Osteocyte (in vitro differentiated cells): ENCODE measurements at regions not wholly inside any gene's neighbourhood (a gene's known extent, or its start where the extent isn't known, plus 50 kb on each side); places are given as distances from the start of the nearest gene placed in this dataset.

ENCODE experiments used
- DNase-seq: peaks from one replicate; pipeline ENCODE4 v3.0.0; 2021; ENCODE audit warnings: mixed read lengths; ENCODE audit not compliant: unreplicated experiment; ENCODE audit errors: extremely low spot score
- H3K27ac Mint-ChIP-seq: one replicate; pipeline ENCODE4 v1.8.0; 2021; ENCODE audit warnings: mild to moderate bottlenecking, mixed read lengths; ENCODE audit not compliant: unreplicated experiment
- H3K27me3 Mint-ChIP-seq: one replicate; pipeline ENCODE4 v1.8.0; 2021; ENCODE audit warnings: mixed read lengths; ENCODE audit not compliant: unreplicated experiment
- H3K36me3 Mint-ChIP-seq: one replicate; pipeline ENCODE4 v1.8.0; 2021; ENCODE audit warnings: mixed read lengths; ENCODE audit not compliant: unreplicated experiment
- H3K4me1 Mint-ChIP-seq: one replicate; pipeline ENCODE4 v1.8.0; 2021; ENCODE audit warnings: mixed read lengths; ENCODE audit not compliant: unreplicated experiment
- H3K4me3 Mint-ChIP-seq: one replicate; pipeline ENCODE4 v1.8.0; 2021; ENCODE audit warnings: mild to moderate bottlenecking, moderate library complexity, mixed read lengths; ENCODE audit not compliant: unreplicated experiment
- H3K9me3 Mint-ChIP-seq: one replicate; pipeline ENCODE4 v1.8.0; 2021; ENCODE audit warnings: mixed read lengths; ENCODE audit not compliant: unreplicated experiment
- CTCF ChIP-seq: fragments of 200-600 bp; sonication (generic); IDR thresholded peaks from 2 replicates; pipeline ENCODE4 v1.5.0; 2021; ENCODE audit warnings: antibody characterized with exemption, mild to moderate bottlenecking, moderate library complexity

- H3K4me1 Mint-ChIP-seq: no peaks in the 10 kb centered on the region
- DNase-seq: no peak
- TF ChIP-seq CTCF: no peak
- no peaks in the 10 kb centered on the region for H3K9me3 Mint-ChIP-seq
- H3K36me3 Mint-ChIP-seq: no peaks in the 10 kb centered on the region
- H3K4me3 Mint-ChIP-seq: no peak overlapping the region
- no peak overlapping the region for H3K27ac Mint-ChIP-seq
- peaks cover 4% of the 10 kb centered on the region for H3K27me3 Mint-ChIP-seq
These were observed 199.3 kb upstream of the NSMCE3 start for GRCh38 chr15:29468899-29469298.

GRCh38 chr15:29467091-29467490 lies 197.5 kb upstream of the NSMCE3 start:
- Mint-ChIP-seq H3K36me3 (no peaks in the 10 kb centered on the region), H3K27ac (no peak overlapping the region), H3K27me3 (peaks cover 4% of the 10 kb centered on the region), H3K9me3 (no peaks in the 10 kb centered on the region), H3K4me1 (no peaks in the 10 kb centered on the region), H3K4me3 (no peak overlapping the region)
- TF ChIP-seq CTCF: no peak
- no peak for DNase-seq

GRCh38 chr15:29466292-29466691 lies 196.7 kb upstream of the NSMCE3 start:
- no peak for TF ChIP-seq CTCF
- H3K27me3 Mint-ChIP-seq: peaks cover 4% of the 10 kb centered on the region
- H3K9me3 Mint-ChIP-seq: no peaks in the 10 kb centered on the region
- H3K4me3 Mint-ChIP-seq: no peak overlapping the region
- no peaks in the 10 kb centered on the region for H3K4me1 Mint-ChIP-seq
- no peak for DNase-seq
- H3K36me3 Mint-ChIP-seq: no peaks in the 10 kb centered on the region
- H3K27ac Mint-ChIP-seq: no peak overlapping the region

GRCh38 chr15:29465816-29466215 lies 196.2 kb upstream of the NSMCE3 start:
- DNase-seq: no peak

GRCh38 chr15:29465196-29465595 lies 195.6 kb upstream of the NSMCE3 start:
- Mint-ChIP-seq H3K4me3 (no peak overlapping the region), H3K27me3 (no peaks in the 10 kb centered on the region), H3K36me3 (no peaks in the 10 kb centered on the region), H3K9me3 (no peaks in the 10 kb centered on the region), H3K4me1 (no peaks in the 10 kb centered on the region), H3K27ac (no peak overlapping the region)
- DNase-seq: no peak
- TF ChIP-seq CTCF: no peak

More at GRCh38 chr15:29465816-29466215, 196.2 kb upstream of the NSMCE3 start:
- no peak for TF ChIP-seq CTCF
- H3K36me3 Mint-ChIP-seq: no peaks in the 10 kb centered on the region
- no peak overlapping the region for H3K4me3 Mint-ChIP-seq
- no peaks in the 10 kb centered on the region for H3K4me1 Mint-ChIP-seq
- H3K9me3 Mint-ChIP-seq: no peaks in the 10 kb centered on the region
- H3K27ac Mint-ChIP-seq: no peak overlapping the region
- peaks cover 4% of the 10 kb centered on the region for H3K27me3 Mint-ChIP-seq
